ENCODE measurements at regions not wholly inside any gene's neighbourhood (a gene's known extent, or its start where the extent isn't known, plus 50 kb on each side); places are given as distances from the start of the nearest gene placed in this dataset.

DNA sequence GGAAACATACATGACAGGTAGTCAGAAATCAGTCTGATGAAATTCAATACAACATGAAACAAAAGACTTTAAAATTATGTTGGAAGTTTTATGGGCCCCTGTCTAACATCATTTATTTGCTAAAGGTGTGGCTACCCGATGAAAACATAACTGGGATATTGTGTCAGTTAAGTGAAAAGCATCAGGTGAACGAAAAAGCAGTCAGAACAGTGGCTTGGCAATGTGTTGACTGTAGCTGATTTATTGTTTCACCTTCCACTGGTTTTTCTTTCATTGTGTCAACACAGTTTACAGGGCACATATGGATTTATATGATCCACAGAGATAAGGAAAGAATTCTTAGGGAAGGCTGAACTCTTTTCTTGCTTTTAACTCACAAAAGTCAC lies 429.6 kb upstream of the ZNF608 start:
- DNase-seq = no peak

DNA sequence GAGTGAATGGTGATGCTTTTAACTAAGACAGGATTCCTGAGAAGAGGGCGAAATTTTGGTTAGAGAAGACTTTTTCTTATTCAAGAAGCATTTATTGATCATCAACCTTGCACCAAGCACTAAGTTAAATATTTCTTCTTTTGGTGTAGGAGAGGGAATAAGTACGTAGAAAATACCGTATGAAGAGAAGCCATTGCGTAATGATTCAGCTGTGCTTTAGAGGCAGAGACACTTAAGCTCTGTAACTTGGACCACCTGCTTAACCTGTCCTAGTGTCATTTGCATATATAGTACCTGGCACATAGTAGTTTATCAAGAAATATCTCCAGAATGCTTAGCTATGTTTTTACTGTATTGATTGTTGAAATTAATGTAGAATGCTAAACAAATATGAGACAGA lies 430.9 kb upstream of the ZNF608 start:
- DNase-seq = no peak

DNA sequence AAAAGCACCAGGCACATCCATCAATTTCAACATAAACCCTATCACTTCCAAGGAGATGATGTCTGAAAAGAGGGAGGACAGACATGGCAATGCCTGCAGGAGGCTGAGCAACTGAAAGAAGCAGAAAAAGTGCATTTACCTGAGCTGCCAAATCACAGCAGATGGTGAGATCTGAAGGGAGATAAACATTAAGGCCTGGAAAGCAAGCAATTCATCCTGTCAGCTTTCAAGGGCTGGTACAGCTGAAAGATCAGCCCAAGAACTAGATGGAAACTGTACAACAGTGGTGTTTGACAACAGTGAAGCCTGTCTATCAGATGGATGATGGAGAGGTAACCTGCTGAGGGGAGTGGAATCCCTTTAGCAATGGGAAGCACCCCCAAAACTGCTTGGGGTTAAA lies 433.2 kb upstream of the ZNF608 start:
- DNase-seq = no peak

DNA sequence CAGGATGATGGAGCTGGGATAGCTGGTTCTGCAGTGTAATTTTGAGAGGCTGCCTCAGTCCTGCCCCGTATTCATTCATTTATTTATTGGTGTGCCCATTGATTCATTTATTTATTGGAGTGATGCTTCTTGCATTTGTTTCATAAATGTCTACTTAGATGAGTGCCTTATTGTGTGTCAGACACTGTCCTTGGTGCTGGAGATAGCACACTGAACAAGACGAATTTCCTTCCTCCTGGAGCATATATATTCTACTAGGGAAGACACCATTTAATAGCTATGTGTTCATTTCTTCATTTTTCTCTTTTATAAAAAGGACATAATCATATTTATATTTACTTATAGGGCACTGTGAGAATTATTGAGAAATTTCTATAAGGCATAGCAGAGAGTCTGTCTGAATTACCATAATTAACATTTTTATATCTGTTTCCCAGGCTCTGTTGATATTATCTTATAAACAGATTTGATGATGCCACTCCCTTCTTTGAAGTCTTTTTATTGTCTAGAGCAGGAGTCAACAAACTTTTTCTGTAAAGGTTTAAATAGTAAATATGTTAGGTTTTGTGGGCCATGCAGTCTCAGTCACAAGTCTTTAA lies 433.9 kb upstream of the ZNF608 start:
- peak; percentile 19 for DNase-seq

DNA sequence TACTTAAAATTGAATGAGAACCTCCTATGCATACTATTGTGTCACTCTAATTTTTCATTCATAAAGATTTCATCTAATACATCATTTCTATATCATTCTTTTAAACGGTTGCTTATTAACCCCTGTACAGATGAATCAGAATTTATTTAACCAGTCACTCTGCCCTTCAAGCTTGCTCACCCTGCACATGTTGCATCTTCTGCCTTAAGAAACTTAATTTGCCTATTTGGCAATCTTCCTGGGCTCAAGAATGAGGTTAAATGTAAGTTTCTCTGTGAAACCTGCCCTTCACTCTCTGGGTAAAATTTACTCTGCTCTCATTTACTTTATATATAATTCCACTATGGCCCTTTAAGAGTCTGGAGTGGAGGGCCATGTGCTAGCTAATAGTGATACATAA lies 434.7 kb upstream of the ZNF608 start:
- DNase-seq = no peak

DNA sequence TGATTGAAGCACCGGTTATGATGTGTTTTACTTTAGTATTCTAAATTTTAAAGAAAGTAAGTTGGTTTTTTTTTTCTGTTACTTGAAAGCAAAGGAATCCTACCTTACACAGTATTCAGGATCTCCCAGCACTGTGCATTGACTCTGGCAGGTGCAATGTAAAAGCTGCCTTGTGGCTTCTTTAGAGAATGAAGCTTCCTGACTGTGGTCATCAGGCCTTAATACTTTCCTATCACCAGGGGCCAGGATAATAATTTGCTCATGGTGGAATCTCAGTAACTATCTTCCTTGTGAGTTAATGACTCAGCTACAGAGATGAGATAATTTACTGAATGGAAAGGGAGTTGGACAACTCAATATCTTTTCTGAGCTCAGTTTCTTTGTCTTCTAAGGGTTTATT lies 435.5 kb upstream of the ZNF608 start:
- DNase-seq = no peak

DNA sequence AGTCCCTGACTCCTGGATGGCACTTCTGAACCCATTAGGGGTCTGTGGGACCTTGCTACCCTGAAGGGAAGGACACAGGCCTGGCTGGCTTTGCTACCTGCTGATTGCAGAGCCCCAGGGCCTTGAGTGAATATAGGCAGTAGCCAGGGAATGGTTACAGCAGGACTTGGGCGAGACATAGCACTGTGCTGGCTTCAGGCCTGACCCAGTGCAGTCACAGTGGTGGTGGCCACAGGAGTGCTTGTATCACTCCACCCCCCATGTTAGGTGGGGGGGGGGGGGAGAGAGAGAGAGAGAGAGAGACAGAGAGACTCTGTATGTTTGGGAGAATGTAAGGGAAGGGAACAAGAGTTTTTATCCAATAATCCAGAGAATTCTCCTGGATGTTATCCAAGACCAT lies 439.3 kb upstream of the ZNF608 start:
- DNase-seq = no peak

DNA sequence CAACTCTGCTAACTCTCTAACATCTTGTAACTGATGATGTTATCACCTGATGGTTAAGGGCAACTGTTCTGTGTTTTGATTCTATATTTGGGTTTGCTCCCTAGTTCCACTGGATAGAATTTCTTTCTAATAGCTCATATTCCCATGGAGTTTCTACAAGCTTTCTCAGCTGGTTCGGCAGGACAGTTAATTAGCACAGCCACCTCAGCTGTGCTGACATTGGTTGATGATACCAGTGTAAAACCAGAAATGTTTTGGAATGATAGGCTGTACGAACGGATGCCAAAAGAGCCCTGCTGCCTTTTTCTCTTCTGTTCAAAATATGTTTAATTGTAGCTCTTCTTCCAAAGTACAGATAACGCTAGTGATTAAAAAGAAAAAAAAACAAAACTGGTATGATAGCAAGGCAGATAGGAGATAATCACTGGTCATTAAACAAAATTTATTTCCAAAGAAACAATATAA lies 440.5 kb upstream of the ZNF608 start:
- peak; percentile 17 for DNase-seq

DNA sequence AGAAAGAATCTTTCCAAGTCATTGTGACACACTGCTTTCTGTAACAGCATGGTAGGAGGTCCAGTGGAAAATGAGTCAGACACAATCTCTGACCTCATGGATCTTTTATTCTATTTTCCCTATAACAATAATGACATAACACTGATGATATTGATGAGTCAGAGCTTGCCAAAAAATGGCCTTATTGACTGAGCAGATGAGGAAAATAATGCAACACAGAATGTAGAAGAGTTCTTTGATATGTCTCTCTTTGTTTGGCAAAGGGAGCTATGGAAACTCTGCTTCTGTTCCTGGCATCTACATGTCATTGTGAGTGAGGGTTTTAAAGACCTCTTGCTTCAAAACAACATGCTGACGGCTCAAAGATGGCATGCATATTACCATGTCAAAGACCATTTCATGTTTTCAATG lies 443.1 kb upstream of the ZNF608 start:
- DNase-seq = no peak

DNA sequence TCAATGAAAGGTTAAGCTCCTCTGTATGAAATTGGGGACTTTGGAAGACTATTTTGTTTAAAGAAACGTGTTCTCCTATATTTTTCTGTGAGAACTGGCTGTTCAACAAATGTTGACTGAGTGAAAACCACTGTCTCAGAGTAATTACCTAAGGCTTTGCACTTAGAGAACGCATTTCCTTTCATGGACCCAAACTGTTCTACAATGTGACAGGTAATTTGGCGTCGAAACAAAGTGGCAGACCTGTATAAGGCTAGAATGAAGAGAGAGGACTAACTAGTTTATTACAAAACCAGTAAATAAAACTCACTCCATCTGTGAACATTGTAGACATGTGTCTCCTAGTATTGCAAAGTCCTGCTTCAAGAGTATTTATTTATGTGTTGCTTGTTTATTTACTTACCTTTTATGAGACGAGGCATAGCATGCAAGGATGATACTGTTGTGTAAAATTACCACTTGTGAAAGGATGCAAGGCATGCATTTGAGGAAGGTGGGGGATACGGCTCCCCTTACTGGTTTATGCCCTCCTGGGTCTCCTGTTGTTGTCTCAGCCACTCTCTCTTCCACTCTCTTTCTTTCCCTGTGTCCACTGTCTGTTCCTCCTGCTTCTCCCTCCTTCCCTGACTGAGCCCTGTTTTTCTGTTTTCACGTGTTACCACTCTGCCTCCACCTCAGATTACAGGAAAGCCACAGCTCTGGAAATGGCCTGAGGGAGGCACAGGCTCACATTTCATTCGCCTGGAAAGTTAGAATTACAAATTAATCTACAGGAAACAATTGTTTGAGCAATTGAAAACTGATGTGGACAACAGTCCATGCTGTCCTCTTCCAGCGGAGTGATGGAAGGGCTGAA lies 444.0 kb upstream of the ZNF608 start:
- peak; percentile 55 for DNase-seq

DNA sequence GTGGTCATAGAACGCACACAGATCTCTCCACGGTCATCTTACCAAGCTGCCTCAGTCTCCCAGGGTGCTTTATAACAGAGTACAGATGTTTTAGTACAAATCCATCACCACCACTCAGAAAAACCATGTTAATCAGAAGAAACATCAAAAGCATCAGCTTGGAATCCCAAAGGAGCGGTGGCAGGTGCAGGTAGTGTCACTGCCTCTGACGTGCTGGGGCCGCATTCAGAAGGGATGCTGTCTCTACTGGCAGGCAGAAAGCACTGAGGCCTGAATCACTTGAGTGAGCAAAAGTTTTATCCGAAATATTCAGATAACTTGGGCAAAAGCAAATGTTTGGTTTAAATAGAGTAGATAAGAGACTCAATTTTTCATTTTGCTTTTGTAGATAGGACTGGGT lies 448.4 kb upstream of the ZNF608 start:
- DNase-seq = no peak

DNA sequence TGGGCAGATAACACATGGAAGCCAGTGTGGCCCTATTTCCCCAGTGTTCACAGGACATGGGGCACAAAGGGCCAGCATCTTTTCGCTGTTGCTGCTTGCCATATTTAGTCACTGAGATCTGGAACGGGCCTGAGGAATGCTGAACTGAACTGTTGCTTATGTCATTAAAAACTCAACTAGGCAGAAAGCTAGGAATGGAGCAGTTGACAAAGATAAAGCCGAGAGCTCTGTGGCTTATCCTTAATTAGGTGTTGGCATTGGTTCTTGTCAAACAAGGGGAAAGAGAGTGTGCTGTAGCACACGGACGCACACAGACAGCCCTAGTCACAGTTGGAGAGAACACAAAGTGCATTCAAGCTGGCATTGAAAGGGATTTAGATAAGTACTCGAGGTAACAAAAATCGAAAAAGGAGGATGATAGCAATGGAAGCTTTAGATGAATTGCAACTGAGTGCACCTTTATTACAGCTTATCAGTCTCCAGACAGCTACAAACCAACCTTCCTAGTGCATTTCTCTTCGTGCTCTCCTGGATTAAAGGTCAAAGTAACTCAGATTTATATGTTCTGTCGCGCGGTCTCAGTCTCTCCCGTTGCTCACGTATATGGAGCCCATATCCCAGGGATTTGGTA lies 450.2 kb upstream of the ZNF608 start:
- DNase-seq = no peak

DNA sequence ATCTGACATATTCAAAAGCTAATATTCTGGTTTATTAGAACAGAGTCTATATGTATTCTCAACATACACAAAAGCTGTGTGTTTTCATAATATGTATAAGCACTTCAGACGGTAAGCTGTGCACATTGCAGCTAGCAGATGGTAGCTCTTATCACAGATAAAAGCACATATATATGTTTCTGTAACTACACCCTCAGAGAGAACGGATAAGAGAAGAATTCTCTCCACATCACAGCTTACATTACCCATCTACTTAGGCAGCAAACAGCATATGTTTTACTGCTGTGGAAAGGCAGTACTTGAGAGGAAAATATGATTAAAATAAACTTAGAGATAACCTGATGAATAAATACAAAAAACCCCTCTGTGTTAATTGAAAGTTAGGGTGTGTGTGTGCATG lies 450.9 kb upstream of the ZNF608 start:
- no peak for DNase-seq

DNA sequence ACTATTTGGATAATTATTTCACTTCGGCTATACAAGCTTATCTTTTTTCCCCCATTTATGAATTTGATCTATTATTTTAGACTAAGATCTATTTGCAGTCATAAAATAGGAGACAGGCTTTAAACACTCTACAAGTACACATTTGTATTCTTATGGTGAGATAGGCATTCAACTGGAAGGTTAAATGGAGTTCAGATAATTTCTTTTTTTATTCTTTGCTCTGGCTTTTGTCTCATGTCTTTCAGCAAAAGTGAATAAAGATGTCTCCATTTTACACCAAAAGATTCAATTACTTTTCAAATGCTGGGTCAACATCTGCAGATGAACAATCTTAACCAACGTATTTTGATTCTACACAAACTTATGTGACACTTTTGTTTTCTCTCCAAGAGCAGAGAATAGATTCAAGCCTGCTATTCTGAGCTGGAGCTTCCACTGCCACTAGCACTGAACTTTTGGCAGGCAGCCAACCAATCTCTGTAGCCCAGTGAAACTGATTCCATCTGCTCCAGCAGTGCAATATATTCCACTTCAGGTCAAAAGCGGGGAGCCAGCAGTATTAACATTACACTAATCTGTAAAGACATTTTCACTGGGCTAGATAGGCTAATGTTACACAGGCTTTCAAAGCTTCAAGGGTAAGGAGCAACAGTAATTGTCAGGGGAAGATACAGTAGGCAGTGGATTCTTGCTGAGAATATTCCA lies 452.0 kb upstream of the ZNF608 start:
- peak; percentile 94 for DNase-seq

DNA sequence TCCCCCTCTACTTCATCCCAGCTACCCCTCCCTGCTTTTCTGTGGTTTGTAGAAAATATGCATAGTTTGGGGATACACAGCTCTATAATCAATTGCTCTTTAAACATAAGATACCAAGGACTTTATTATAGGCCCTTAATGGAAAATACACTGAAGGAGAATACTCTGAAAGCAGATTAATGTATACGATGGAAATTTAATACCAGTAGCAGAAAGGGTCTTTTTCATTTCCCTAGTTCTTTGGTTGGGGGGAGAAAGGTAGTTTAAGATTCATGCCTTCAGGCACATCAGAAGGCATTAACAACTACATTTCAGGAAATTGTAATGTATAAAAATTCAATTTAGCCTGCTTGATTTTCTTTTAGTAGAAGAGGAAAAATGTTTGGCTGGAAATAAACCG lies 452.9 kb upstream of the ZNF608 start:
- DNase-seq = no peak

DNA sequence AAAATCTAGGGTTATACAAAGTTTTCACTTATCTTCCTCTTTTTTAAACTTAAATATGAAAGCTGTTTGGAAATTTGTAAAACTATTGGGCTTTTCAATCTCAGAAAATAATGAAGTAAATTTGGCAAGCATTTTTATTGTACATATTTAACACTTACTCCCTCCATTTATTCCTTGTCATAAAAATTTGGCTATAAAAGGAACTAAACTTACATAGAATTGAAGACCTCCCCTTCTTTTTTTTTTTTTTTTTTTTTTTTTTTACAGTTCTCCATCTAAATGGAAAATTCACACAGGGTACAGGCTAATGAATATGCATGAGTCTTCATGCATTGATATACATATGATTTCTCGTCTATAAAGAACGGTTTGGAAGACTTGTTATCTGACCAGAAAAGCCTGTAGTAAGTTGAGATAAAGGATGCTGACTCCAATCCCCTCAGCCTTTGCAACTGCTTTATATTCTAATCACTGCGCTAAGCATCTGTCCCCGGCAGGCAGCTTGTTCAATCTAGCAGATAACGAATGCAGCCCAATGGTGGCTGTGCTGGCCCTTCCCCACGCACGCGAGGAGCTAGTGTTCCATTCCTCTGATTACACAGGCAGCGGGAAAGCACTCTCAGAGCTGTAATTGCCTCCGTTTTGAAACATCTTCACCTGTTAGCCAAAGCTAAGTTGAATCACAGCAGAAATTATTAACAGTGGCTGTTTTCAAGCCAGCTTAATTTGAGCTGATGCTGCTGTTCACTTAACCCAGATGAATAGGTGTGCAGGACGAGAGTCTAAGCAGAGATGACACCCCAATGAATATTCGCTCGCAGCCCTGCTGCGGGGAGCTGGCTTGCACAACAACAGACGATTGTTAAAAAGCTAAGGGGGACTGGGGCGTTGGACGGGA lies 453.8 kb upstream of the ZNF608 start:
- peak; percentile 20 for DNase-seq

DNA sequence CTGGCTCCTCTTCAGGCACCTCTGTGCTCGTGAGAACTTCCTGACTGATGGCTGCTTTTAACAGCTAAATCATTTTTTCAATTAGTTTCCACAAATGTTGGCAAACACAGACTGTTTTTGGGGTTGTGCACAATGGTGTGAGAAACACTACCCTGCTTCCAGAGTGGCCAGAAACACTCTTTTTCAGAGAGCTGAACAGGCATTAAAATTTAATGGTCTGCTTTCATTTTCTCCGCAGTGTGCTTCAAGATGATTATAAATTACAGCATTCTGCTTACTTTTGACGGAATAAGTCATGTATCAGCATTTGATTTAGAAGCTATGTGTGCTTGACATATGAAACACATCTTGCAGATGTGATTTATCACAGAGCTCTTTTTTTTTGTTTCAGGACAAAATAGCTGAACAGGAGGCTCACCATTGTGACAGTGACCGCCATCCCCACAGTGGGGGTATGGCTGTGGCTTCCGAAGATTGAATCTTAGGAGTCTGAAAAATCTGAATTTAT lies 454.5 kb upstream of the ZNF608 start:
- no peak for DNase-seq

DNA sequence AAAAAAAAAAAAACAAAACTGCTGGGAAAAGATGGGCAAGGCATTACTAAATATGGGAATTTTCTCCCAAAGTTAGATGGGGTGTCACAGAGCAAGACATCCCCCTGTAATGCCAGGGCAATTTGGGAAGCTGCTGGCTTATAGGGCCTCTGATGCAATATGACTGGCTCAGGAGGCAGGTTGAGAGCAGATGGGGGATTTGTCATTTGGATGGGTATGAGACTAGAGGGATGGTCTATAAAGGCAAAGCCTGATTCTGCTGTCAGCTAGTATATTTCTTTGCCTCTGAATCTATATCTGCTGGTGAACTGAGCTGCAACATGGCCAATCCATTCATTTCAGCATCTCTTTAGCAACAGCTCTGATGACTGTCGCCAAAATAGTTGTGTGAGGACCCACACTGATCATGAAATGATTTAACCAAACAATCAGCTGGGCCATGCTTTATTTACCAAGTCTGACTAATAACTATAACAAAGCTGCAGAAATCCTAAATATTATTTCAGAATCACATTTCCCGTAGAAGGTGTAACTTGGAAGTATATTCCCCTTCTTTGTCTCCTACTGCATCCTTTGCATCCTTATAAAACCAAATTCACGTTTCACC lies 455.1 kb upstream of the ZNF608 start:
- no peak for DNase-seq

DNA sequence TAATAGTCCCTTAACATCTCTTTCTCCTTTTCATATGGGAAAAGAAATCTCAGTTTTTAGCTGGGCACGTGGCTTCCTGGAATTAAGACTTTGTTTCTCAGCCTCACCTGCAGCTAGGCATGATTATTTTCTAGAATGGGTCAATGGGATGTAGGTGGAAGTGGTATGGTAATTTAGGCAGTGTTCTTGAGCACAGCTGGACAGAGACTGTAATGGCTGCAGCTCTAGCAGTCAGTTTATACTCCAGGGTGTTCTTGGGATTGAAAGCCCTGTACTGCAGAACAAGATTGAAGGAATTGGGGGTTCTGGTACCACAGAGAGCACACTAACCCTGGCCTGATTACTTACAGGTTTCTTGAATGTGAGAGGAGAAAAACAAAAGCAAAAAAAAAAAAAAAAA lies 455.9 kb upstream of the ZNF608 start:
- DNase-seq = no peak

DNA sequence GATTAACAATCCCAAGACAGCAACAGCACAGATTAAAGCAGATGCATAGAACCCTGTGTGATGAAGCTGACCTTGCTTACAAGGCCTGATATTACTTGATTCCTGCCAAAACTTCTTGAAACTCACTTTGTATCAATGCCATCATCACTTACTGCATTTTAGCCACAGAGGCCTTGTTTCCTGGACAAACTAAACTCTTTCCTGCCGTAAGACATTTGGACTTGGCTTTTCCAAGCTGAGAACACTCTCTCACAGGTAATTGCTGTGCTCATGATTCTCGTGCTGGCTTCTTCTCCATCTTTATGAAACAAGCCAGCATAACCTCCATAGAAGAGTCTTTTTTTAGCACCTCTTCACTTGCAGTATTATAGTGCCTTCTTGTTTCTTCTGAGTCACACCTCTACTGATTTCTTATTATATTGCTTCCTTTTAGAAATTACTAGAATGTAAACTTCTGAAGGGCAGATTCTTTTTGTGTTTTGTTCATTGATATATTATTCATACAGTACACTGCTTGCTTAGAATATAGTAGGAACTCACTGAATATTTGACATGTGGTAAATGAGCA lies 456.5 kb upstream of the ZNF608 start:
- DNase-seq = no peak

DNA sequence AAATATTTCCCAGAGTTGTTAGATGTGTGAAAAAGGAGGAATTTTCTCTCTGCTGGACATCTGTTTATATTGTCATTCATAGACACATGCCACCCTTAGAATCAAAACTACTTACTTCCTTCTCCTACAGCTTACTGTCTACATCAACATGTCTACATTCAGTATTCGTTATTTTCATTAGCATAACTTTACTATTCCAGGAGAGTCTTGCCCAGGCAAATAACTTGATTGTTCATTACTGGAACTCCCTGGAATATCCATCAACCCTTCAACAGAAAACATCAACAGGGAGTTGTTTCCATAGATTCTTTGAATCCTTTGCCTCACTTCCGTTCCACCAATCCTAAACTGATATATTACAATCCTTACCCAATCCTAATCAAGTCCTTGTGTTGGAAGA lies 457.5 kb upstream of the ZNF608 start:
- no peak for DNase-seq

Data from renal pelvis (tissue), 1 donor.